ENCODE measurements at regions not wholly inside any gene's neighbourhood (a gene's known extent, or its start where the extent isn't known, plus 50 kb on each side); places are given as distances from the start of the nearest gene placed in this dataset.

DNA sequence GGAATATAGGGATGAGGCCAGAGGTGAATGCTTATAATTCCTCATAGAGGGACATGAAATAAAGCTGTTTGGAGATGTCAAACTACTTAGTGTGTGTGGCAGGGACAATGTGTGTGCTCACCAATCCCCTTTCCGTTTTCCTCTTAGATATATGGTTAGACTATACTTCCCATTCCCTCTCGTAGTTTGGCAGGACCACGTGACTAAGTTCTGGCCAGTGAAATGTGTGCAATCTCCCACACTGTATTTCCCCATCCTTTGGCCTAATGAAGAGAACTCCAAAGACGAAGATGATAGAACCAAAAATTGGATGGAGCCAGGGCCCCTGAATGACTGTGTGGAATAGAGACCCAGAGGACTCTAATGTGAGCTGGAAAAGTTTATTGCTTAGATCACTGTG is 233.4 kb upstream of the KLF4 start:
- no peaks in the 10 kb centered on the region for H3K36me3 ChIP-seq (replicated peaks; ENCODE audit: control insufficient read depth, insufficient read depth, low read length)
- no peak for DNase-seq
- no peak overlapping the region for H3K4me3 ChIP-seq (ENCODE audit: insufficient read depth, low read depth, low read length)
- H3K27me3 ChIP-seq (ENCODE audit: control insufficient read depth, insufficient read depth, low read length) = no peaks in the 10 kb centered on the region

GRCh38 chr9:107721705-107722245 is 232.2 kb upstream of the KLF4 start:
- Histone ChIP-seq H3K36me3 (replicated peaks; ENCODE audit: control insufficient read depth, insufficient read depth, low read length) (no peaks in the 10 kb centered on the region), H3K27me3 (ENCODE audit: control insufficient read depth, insufficient read depth, low read length) (no peaks in the 10 kb centered on the region), H3K4me3 (ENCODE audit: insufficient read depth, low read depth, low read length) (no peak overlapping the region)
- no peak for DNase-seq

DNA sequence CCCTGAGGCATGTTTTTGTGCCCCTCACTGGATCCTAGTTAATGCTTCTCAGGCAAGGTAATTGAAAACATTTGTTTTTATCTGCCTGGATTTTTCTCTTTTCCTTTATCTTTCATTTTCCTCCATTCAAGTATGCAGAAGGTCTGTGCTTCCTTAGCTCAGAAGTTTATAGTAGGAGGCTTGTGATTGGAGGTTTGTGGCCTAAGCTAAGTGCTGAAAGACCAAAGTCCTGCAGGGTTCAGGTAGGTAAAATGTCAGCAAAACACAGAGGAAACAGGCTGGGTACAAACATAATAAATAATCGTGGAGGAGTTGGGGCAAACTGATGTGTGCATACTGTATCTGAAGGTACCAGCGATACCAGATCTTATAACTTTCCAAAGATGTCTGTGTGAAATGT is 230.9 kb upstream of the KLF4 start:
- DNase-seq = no peak
- no peaks in the 10 kb centered on the region for H3K27me3 ChIP-seq (ENCODE audit: control insufficient read depth, insufficient read depth, low read length)
- H3K36me3 ChIP-seq (replicated peaks; ENCODE audit: control insufficient read depth, insufficient read depth, low read length) = no peaks in the 10 kb centered on the region
- no peak overlapping the region for H3K4me3 ChIP-seq (ENCODE audit: insufficient read depth, low read depth, low read length)

DNA sequence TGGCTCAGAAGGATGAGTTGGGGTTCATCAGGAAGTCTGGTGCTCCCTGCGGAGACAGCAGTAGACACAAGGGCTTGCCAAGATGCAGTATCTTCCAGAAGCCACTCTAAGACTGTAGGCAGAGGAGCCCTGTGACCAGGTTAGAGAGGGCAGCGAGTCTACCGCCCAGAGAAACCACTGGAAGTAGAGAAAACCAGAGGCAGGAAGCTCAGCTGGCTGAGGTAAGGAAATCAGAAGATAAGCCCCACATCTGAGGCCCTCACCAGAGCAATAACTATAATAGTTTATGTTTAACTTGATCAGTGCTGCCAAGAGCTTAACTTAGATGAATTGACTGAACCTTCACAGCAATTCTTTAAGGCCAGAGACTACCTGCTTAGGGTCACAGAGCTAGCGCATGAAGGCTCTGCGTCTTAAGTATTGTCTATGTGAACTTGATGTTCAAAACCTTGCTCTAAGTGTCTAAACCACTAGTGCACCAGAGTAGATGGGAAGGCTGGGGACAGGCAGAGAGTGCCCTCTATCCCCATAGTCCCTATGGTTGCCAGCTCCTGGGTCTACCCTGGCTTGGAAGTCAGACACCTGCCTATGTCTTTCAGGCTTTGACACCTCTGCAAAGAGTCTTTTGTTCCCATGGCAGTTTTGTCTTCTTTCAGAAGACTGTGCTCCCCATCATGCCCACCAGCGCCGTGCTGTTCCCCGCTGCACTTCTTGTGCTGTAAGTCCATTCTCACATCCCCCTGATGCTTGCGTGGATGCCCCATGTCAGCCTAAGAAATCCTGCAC is 228.2 kb upstream of the KLF4 start:
- Histone ChIP-seq H3K36me3 (replicated peaks; ENCODE audit: control insufficient read depth, insufficient read depth, low read length) (no peaks in the 10 kb centered on the region), H3K27me3 (ENCODE audit: control insufficient read depth, insufficient read depth, low read length) (no peaks in the 10 kb centered on the region), H3K4me3 (ENCODE audit: insufficient read depth, low read depth, low read length) (no peak overlapping the region)
- no peak for DNase-seq

DNA sequence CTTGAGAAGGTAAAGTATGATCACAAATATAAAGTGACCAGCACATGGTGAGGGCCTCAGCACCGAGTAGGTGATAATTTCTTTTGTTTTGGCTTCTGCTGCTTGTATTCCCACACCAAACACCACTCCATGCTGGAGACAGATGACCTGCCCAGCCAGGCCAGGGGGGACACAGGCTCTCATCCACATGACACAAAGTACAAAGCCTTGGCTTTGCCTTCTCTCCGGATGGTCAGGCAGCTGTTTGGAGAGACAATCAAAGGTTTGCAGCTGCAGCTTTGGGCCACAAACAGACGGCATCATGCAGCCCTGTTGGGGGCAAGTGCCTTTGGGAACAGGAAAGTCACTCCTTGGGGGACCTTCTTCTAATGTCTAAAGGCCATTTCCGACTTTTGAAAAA is 226.2 kb upstream of the KLF4 start:
- no peaks in the 10 kb centered on the region for H3K27me3 ChIP-seq (ENCODE audit: control insufficient read depth, insufficient read depth, low read length)
- H3K36me3 ChIP-seq (replicated peaks; ENCODE audit: control insufficient read depth, insufficient read depth, low read length) = no peaks in the 10 kb centered on the region
- DNase-seq = no peak
- no peak overlapping the region for H3K4me3 ChIP-seq (ENCODE audit: insufficient read depth, low read depth, low read length)

- Histone ChIP-seq H3K36me3 (replicated peaks; ENCODE audit: control insufficient read depth, insufficient read depth, low read length) (no peaks in the 10 kb centered on the region), H3K4me3 (ENCODE audit: insufficient read depth, low read depth, low read length) (no peak overlapping the region), H3K27me3 (ENCODE audit: control insufficient read depth, insufficient read depth, low read length) (no peaks in the 10 kb centered on the region)
- DNase-seq = no peak
These were observed 223.9 kb upstream of the KLF4 start for GRCh38 chr9:107713470-107713869.

DNA sequence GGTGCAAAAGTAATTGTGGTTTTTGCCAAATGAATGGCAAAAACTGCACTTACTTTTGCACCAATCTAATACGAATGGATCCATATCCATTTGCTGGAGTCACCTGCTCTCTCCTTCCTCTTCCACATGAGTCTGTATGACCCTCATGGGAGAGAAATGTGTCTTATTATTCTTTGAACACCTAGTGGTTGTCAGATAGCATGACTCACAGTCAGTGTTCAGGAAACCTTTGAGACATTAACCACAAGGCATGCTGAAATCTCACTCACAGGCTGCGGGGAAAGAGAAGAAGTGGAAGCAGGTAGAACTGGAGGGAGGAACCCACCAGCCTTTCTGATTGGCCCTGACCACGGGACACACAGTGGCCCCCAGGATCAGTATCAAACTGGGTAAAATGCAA is 222.8 kb upstream of the KLF4 start:
- Histone ChIP-seq H3K4me3 (ENCODE audit: insufficient read depth, low read depth, low read length) (no peak overlapping the region), H3K36me3 (replicated peaks; ENCODE audit: control insufficient read depth, insufficient read depth, low read length) (no peaks in the 10 kb centered on the region), H3K27me3 (ENCODE audit: control insufficient read depth, insufficient read depth, low read length) (no peaks in the 10 kb centered on the region)
- no peak for DNase-seq

DNA sequence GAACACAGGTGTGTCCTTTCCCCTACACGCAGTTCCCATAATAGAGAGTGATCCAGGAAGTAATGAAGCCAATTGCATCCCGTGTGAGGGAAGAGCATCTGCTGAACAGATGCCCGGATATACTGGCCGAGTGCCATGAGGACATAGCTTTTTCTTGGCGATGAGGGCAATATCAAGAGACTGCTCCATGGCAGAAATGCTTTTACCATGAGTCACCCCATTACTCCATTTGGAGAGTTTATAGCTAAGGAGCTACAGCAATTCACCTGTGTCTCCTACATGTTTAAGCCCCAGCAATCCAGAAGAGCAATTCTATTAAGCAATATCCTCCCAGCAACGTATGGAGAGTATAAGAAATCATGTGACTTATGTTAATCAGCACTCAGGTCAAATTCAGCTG is 222.0 kb upstream of the KLF4 start:
- no peak for DNase-seq
- H3K36me3 ChIP-seq (replicated peaks; ENCODE audit: control insufficient read depth, insufficient read depth, low read length) = no peaks in the 10 kb centered on the region
- H3K4me3 ChIP-seq (ENCODE audit: insufficient read depth, low read depth, low read length) = no peak overlapping the region
- no peaks in the 10 kb centered on the region for H3K27me3 ChIP-seq (ENCODE audit: control insufficient read depth, insufficient read depth, low read length)

DNA sequence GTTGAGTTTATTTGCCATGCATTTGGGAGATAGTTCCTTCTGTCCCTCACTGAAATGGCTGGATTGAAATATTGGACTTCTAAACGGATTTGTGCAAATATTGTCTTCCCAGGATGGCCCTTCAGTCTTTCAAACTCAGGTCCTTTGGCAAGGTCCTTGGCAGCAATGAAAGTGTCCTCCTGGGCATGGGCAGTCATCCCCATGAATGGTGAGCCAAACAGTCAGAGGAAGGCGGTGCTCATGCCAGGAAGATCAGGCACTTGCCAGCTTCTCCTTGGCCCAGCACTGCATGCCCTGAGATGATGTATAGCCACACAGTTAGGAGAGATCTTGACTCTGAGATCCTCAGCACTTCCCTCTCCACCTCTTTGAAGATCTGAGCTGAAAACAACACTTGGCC is 221.4 kb upstream of the KLF4 start:
- no peaks in the 10 kb centered on the region for H3K36me3 ChIP-seq (replicated peaks; ENCODE audit: control insufficient read depth, insufficient read depth, low read length)
- no peaks in the 10 kb centered on the region for H3K27me3 ChIP-seq (ENCODE audit: control insufficient read depth, insufficient read depth, low read length)
- DNase-seq = no peak
- H3K4me3 ChIP-seq (ENCODE audit: insufficient read depth, low read depth, low read length) = no peak overlapping the region

DNA sequence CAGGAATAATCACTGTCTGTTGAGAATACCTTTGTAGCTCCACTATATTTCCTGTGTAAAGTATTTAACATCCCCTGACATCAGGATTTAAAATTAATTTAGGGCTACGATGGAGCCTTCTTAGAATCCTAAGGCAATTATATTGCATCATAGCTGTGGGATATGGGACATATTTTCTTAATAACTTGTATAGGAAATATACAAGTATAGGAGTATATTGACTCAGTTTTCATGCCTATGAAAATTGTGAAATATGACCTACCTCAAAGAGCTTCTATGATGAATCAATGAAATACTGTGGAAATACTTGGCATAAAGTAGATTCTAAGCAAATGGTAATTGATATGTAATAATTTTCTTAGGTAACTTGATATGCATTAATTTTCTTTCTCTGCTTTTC is 221.0 kb upstream of the KLF4 start:
- H3K36me3 ChIP-seq (replicated peaks; ENCODE audit: control insufficient read depth, insufficient read depth, low read length) = no peaks in the 10 kb centered on the region

GRCh38 chr9:107708791-107709190 is 219.2 kb upstream of the KLF4 start:
- DNase-seq = no peak
- Histone ChIP-seq H3K27me3 (ENCODE audit: control insufficient read depth, insufficient read depth, low read length) (no peaks in the 10 kb centered on the region), H3K4me3 (ENCODE audit: insufficient read depth, low read depth, low read length) (no peak overlapping the region), H3K36me3 (replicated peaks; ENCODE audit: control insufficient read depth, insufficient read depth, low read length) (no peaks in the 10 kb centered on the region)

More for the DNA sequence above, 221.0 kb upstream of the KLF4 start:
- no peaks in the 10 kb centered on the region for H3K27me3 ChIP-seq (ENCODE audit: control insufficient read depth, insufficient read depth, low read length)
- no peak overlapping the region for H3K4me3 ChIP-seq (ENCODE audit: insufficient read depth, low read depth, low read length)
- no peak for DNase-seq

- no peak for DNase-seq
- Histone ChIP-seq H3K4me3 (ENCODE audit: insufficient read depth, low read depth, low read length) (no peak overlapping the region), H3K27me3 (ENCODE audit: control insufficient read depth, insufficient read depth, low read length) (no peaks in the 10 kb centered on the region), H3K36me3 (replicated peaks; ENCODE audit: control insufficient read depth, insufficient read depth, low read length) (no peaks in the 10 kb centered on the region)
These were observed 218.4 kb upstream of the KLF4 start for GRCh38 chr9:107707915-107708441.

DNA sequence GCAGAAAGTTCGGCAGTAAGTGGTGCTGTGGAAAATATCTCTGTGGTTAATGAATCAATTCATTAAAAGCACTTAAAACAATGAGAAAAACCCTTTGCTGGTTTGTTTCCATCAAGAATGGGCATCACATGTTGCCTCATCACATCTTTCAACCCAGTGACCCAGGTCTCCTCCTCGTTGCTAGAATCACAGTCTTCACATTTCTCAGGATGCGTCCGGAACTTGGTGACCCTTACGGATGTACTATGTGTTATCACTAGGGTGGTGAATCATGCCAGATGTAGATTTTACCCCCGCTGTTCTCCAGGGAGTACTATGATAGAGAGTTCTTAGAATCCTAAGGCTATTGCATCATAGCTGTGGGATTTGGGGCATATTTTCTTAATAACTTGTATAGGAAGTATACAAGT is 217.9 kb upstream of the KLF4 start:
- H3K4me3 ChIP-seq (ENCODE audit: insufficient read depth, low read depth, low read length) = no peak overlapping the region
- no peak for DNase-seq

GRCh38 chr9:107706701-107707427 is 217.3 kb upstream of the KLF4 start:
- Histone ChIP-seq H3K36me3 (replicated peaks; ENCODE audit: control insufficient read depth, insufficient read depth, low read length) (no peaks in the 10 kb centered on the region), H3K4me3 (ENCODE audit: insufficient read depth, low read depth, low read length) (no peak overlapping the region), H3K27me3 (ENCODE audit: control insufficient read depth, insufficient read depth, low read length) (no peaks in the 10 kb centered on the region)
- no peak for DNase-seq

More for the DNA sequence above, 217.9 kb upstream of the KLF4 start:
- Histone ChIP-seq H3K36me3 (replicated peaks; ENCODE audit: control insufficient read depth, insufficient read depth, low read length) (no peaks in the 10 kb centered on the region), H3K27me3 (ENCODE audit: control insufficient read depth, insufficient read depth, low read length) (no peaks in the 10 kb centered on the region)

GRCh38 chr9:107705521-107705920 is 216.0 kb upstream of the KLF4 start:
- Histone ChIP-seq H3K4me3 (ENCODE audit: insufficient read depth, low read depth, low read length) (no peak overlapping the region), H3K27me3 (ENCODE audit: control insufficient read depth, insufficient read depth, low read length) (no peaks in the 10 kb centered on the region), H3K36me3 (replicated peaks; ENCODE audit: control insufficient read depth, insufficient read depth, low read length) (no peaks in the 10 kb centered on the region)
- no peak for DNase-seq
